ENCODE measurements at regions not wholly inside any gene's neighbourhood (a gene's known extent, or its start where the extent isn't known, plus 50 kb on each side); places are given as distances from the start of the nearest gene placed in this dataset.

- Histone ChIP-seq H3K36me3 (replicated peaks in 1 of 2; ENCODE audit: control insufficient read depth in 1 of 2, insufficient read depth in 2 of 2, low read length in 2 of 2) (no peaks in the 10 kb centered on the region), H3K79me2 (ENCODE audit: insufficient read depth, low read length) (no peaks in the 10 kb centered on the region), H3K9ac (ENCODE audit: insufficient read depth, low read depth, low read length) (no peak overlapping the region), H2AFZ (ENCODE audit: low read length) (no peak overlapping the region), H3K27me3 (ENCODE audit: control insufficient read depth in 1 of 2, insufficient read depth in 2 of 2, low read length in 2 of 2) (0 out of 5 replicates have a peak, but pooled peaks cover 0 to 4% of the 10 kb centered on the region in 2 experiments), H3K9me3 (ENCODE audit: low read length) (no peaks in the 10 kb centered on the region), H3K4me2 (ENCODE audit: low read depth, low read length) (no peak overlapping the region), H3K4me1 (ENCODE audit: insufficient read depth, low read length) (no peaks in the 10 kb centered on the region), H3K4me3 (replicated peaks in 1 of 3; ENCODE audit: insufficient read depth in 1 of 3, low read depth in 2 of 3, low read length in 3 of 3) (no peak overlapping the region), H3K27ac (ENCODE audit: extremely low read length, insufficient read depth, low read length) (no peak overlapping the region), H4K20me1 (ENCODE audit: insufficient read depth, low read length) (no peaks in the 10 kb centered on the region)
- WGBS (ENCODE audit: low lambda C conversion rate), result 0% methylated on average over 4 of the region's 4 CpGs
- no TSS peak for BruUV-seq (replicated peaks)
- ChIA-PET POLR2A (no interaction called here), CTCF (ENCODE audit: low intra/inter-chr PET ratio, low total read pairs) (no interaction called here)
- FAIRE-seq (no peak), DNase-seq (ENCODE audit: low spot score) (no peak), ATAC-seq (no peak)
- intact Hi-C loops (cut with micrococcal nuclease; ENCODE audit: unreplicated experiment) (no loop called here), in situ Hi-C loops (cut with HindIII; ENCODE audit: extremely low pct_ligation_motif_present, low pct_unique_long_range_greater_than_20kb) (no loop called here)
- TF ChIP-seq ZNF83 (CRISPR knock-in tag; IDR thresholded peaks at IDR 0.05; ENCODE audit: borderline replicate concordance) (no peak), STAT6 (CRISPR knock-in tag; IDR thresholded peaks at IDR 0.05; ENCODE audit: borderline replicate concordance) (no peak), ZNF746 (CRISPR knock-in tag; IDR thresholded peaks at IDR 0.05) (no peak), POGK (CRISPR knock-in tag; conservative IDR thresholded peaks at IDR 0.05) (no peak), ZBTB26 (CRISPR knock-in tag; IDR thresholded peaks at IDR 0.05; ENCODE audit: borderline replicate concordance) (no peak), GABPA (IDR thresholded peaks at IDR 0.05; ENCODE audit: low read depth, low read length) (no peak), GABPA (CRISPR knock-in tag; IDR thresholded peaks at IDR 0.05; ENCODE audit: low read depth) (no peak), CAMTA2 (CRISPR knock-in tag; IDR thresholded peaks at IDR 0.05; ENCODE audit: borderline replicate concordance) (no peak), AKNA (CRISPR knock-in tag; IDR thresholded peaks at IDR 0.05; ENCODE audit: borderline replicate concordance) (no peak)
Observed at GRCh38 chr1:110749960-110750359, 75.2 kb upstream of the KCNA3 start.
